ENCODE measurements at regions not wholly inside any gene's neighbourhood (a gene's known extent, or its start where the extent isn't known, plus 50 kb on each side); places are given as distances from the start of the nearest gene placed in this dataset.

GRCh38 chr10:8520382-8520781 is 465.9 kb downstream of the GATA3 start:
- BruUV-seq (replicated peaks), result no TSS peak
- H2AFZ ChIP-seq, result no peak overlapping the region
- CTCF ChIA-PET, result no interaction called here

GRCh38 chr10:8527773-8528172 is 473.3 kb downstream of the GATA3 start:
- Histone ChIP-seq H2AFZ (no peak overlapping the region), H3K79me2 (ENCODE audit: low read depth) (no peaks in the 10 kb centered on the region), H4K20me1 (ENCODE audit: insufficient read depth) (no peaks in the 10 kb centered on the region), H3K27ac (no peak overlapping the region), H3K9me3 (ENCODE audit: insufficient read depth, low read depth) (no peaks in the 10 kb centered on the region), H3K27me3 (ENCODE audit: insufficient read depth, low read depth) (no peaks in the 10 kb centered on the region), H3K4me3 (no peak overlapping the region), H3K4me2 (no peak overlapping the region), H3K4me1 (replicated peaks; ENCODE audit: insufficient read depth) (no peaks in the 10 kb centered on the region), H3K36me3 (ENCODE audit: low read depth) (no peaks in the 10 kb centered on the region), H3F3A (ENCODE audit: insufficient read depth, low read depth) (no peaks in the 10 kb centered on the region), H3K9me2 (ENCODE audit: insufficient read depth) (no peaks in the 10 kb centered on the region)
- BruUV-seq (replicated peaks), result no TSS peak
- intact Hi-C loops (cut with micrococcal nuclease; ENCODE audit: unreplicated experiment), result no loop called here
- no peak for DNase-seq
- ChIA-PET POLR2A (ENCODE audit: unreplicated experiment) (no interaction called here), CTCF (no interaction called here)
- TF ChIP-seq EZH2 (IDR thresholded peaks at IDR 0.05; ENCODE audit: low read depth) (no peak), CTCF (conservative IDR thresholded peaks at IDR 0.05) (no peak)

More at GRCh38 chr10:8520382-8520781, 465.9 kb downstream of the GATA3 start:
- TF ChIP-seq EZH2 (IDR thresholded peaks at IDR 0.05; ENCODE audit: low read depth) (no peak), CTCF (conservative IDR thresholded peaks at IDR 0.05) (no peak)
- H3K36me3 ChIP-seq (ENCODE audit: low read depth), result no peaks in the 10 kb centered on the region
- no peaks in the 10 kb centered on the region for H3K9me3 ChIP-seq (ENCODE audit: insufficient read depth, low read depth)
- intact Hi-C loops (cut with micrococcal nuclease; ENCODE audit: unreplicated experiment), result no loop called here
- no peak overlapping the region for H3K4me3 ChIP-seq
- no peaks in the 10 kb centered on the region for H3F3A ChIP-seq (ENCODE audit: insufficient read depth, low read depth)
- no peaks in the 10 kb centered on the region for H3K79me2 ChIP-seq (ENCODE audit: low read depth)
- H3K27ac ChIP-seq, result no peak overlapping the region
- H3K9me2 ChIP-seq (ENCODE audit: insufficient read depth), result no peaks in the 10 kb centered on the region
- DNase-seq, result no peak
- no peaks in the 10 kb centered on the region for H3K4me1 ChIP-seq (replicated peaks; ENCODE audit: insufficient read depth)
- H3K4me2 ChIP-seq, result no peak overlapping the region
- H3K27me3 ChIP-seq (ENCODE audit: insufficient read depth, low read depth), result no peaks in the 10 kb centered on the region
- no peaks in the 10 kb centered on the region for H4K20me1 ChIP-seq (ENCODE audit: insufficient read depth)
- POLR2A ChIA-PET (ENCODE audit: unreplicated experiment), result interaction anchor here (0.5 kb wide), 1 partner anchor 551 kb away, joined by 18 read pairs; no protein-coding TSS in a partner anchor

- no peak overlapping the region for H3K4me3 ChIP-seq
- H3K9me2 ChIP-seq (ENCODE audit: insufficient read depth), result no peaks in the 10 kb centered on the region
- no peak overlapping the region for H3K4me2 ChIP-seq
- CTCF ChIA-PET, result no interaction called here
- H3K27me3 ChIP-seq (ENCODE audit: insufficient read depth, low read depth), result no peaks in the 10 kb centered on the region
- intact Hi-C loops (cut with micrococcal nuclease; ENCODE audit: unreplicated experiment), result no loop called here
- no peak overlapping the region for H3K27ac ChIP-seq
- POLR2A ChIA-PET (ENCODE audit: unreplicated experiment), result no interaction called here
- no peaks in the 10 kb centered on the region for H3K36me3 ChIP-seq (ENCODE audit: low read depth)
- H3F3A ChIP-seq (ENCODE audit: insufficient read depth, low read depth), result no peaks in the 10 kb centered on the region
- BruUV-seq (replicated peaks), result no TSS peak
- TF ChIP-seq EZH2 (IDR thresholded peaks at IDR 0.05; ENCODE audit: low read depth) (no peak), CTCF (conservative IDR thresholded peaks at IDR 0.05) (no peak)
- H3K79me2 ChIP-seq (ENCODE audit: low read depth), result no peaks in the 10 kb centered on the region
- H4K20me1 ChIP-seq (ENCODE audit: insufficient read depth), result no peaks in the 10 kb centered on the region
- no peaks in the 10 kb centered on the region for H3K4me1 ChIP-seq (replicated peaks; ENCODE audit: insufficient read depth)
- H2AFZ ChIP-seq, result no peak overlapping the region
- no peak for DNase-seq
- no peaks in the 10 kb centered on the region for H3K9me3 ChIP-seq (ENCODE audit: insufficient read depth, low read depth)
Measured at GRCh38 chr10:8531116-8531515, 476.6 kb downstream of the GATA3 start.
